D341Med (cell line): ENCODE measurements at regions not wholly inside any gene's neighbourhood (a gene's known extent, or its start where the extent isn't known, plus 50 kb on each side); places are given as distances from the start of the nearest gene placed in this dataset.
A peak's percentile ranks its signal among the peaks of the same experiment; 100 is the strongest.

ENCODE experiments used
- DNase-seq: peaks from one replicate; pipeline ENCODE4 v3.0.0; 2012; ENCODE audit warnings: low spot score

DNA sequence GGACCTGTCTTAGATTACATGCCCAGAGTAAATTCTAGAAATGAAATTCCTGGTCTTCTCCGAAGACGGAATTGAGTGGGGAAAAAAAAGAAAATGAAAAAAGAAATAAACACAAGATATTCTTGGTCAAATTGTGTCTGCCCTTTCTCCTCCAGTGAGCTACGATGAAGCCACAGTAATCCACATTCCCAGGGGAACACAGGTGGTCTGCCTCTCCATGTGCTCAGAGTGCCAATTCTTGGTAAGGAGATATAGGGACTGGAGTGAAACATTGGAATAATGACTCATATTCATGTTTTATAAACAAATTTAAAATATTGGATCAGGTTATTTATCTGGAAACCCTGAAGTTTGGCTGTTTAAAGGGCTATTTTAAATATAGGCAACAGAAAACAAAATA is 54.2 kb upstream of the MGST2 start:
- peak; percentile 57 for DNase-seq

DNA sequence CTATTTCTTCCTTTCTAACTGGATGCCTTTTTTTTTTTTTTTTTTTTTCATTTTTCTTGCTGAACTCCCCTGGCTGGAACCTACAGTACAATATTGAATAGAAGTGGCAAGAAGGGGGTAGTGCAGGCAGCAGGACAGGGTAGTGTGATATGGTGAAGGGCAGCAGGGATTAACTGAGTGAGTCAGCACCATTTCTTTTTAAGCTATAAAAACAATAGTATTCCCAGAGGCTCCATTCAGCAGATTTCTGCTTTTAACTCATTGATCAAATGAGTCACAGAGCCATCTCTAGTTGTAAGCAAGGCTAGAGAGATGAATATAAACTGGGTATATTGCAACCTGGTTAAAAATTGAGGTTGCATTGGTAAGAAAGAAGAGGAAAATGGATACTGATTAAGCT is 53.6 kb upstream of the SETD7 start:
- DNase-seq = no peak

DNA sequence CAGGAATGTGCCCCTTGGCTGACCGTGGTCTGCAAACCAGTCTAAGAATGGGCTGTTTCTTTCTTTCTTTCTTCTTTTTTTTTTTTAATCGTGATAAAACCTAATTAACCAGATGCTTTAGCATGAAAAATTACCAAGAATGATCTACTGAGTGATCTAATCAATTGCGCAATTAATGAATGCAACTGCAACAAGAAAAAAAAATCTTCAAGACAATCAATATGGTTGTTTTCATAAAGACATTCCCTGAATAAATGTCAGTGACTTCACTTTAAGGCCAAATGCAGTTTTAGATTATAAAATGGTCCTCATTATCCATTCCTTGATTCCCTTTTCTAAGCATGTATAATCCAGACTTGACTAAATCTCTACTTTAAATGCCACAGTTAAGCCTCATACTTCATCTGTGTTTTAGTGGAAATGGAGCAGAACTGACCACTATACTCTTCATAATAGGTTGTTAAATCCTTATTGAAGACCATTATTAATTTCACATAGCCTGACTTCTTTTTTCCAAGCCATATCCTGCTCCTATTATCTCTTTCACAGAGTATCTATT is 51.6 kb upstream of the SETD7 start:
- no peak for DNase-seq

DNA sequence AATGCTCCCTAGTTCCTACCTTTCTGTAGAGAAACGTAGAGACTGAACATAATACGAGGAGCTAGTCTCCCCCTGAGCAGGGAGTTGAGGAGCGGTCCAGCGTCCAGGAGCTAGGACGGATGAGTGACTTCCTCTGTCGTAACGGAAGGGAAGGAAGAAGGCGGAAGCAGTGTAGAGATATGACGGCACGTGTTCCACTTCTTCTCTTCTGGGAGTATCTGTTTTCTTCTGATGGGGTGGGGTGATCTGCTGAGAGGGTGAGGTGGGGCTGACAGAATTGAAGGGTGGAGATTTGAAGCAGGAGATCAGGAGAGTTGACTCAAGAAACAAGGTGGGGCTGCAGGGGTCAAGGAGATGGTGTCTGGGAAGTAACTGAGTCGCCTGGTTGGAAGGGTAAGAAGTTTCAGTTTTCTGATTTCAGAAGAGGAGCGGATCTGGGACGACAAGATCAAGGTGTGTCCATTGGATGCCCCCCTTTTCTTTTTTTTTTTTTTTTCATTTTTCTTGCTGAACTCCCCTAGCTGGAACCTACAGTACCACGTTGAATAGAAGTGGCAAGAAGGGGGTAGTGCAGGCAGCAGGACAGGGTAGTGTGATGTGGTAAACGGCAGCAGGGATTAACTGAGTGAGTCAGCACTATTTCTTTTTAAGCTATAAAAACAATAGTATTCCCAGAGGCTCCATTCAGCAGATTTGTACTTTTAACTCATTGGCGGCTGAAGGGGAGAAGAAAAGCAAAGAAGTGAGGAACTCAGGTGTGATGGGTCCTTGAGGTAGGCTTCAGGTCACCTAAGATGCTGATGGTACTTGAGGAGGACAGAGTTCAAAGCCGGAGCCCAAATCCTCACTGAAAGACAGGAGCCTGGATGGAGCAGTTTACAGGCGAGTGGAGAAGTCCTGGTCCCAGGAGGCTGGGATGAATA is 50.8 kb upstream of the SETD7 start:
- peak; percentile 63 for DNase-seq

DNA sequence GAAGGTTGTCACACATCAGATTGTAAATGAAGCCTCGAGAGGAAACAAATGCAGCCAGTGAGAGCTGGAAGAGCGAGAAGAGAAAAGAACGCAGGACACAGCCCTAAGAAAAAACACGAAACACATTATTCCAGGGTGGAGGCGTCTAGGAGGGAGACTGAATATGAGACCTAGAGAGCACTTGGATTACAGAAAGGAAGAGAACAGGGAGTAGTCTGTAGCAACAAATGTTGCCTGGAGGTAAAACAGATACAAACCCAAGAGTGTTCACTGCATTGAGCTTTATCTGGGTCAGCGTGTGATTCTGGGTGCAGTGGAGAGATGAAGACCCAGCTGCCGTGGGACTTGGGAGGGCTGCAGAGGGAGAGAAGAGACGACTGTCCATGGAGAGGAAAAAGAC is 50.1 kb upstream of the SETD7 start:
- no peak for DNase-seq
